ENCODE measurements at regions not wholly inside any gene's neighbourhood (a gene's known extent, or its start where the extent isn't known, plus 50 kb on each side); places are given as distances from the start of the nearest gene placed in this dataset.

GRCh38 chr10:4043897-4044665 is 259.1 kb upstream of the KLF6 start:
- TF ChIP-seq, protein P1, sequence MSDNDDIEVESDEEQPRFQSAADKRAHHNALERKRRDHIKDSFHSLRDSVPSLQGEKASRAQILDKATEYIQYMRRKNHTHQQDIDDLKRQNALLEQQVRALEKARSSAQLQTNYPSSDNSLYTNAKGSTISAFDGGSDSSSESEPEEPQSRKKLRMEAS (IDR thresholded peaks at IDR 0.05; ENCODE audit: insufficient read depth, insufficient read length), result peak; percentile 31
- TF ChIP-seq POLR2AphosphoS5 (IDR thresholded peaks at IDR 0.05; ENCODE audit: insufficient read depth, low read depth, low read length), result peak; percentile 90
